SK-N-SH (cell line): ENCODE measurements at regions not wholly inside any gene's neighbourhood (a gene's known extent, or its start where the extent isn't known, plus 50 kb on each side); places are given as distances from the start of the nearest gene placed in this dataset.

Source experiments
- CTCF ChIA-PET: fragments of 300-600, 350-600 bp; formaldehyde crosslinking; extraction: SDS; loops from one replicate; lab custom pipeline; 2021; lab: Yijun Ruan, JAX
- POLR2A ChIA-PET: fragments of 350-600 bp; sonication (Branson Sonifier 250); formaldehyde crosslinking; extraction: SDS; loops from one replicate; lab custom pipeline; 2020; ENCODE audit warnings: antibody characterized with exemption, inconsistent platforms; lab: Yijun Ruan, JAX
- DNase-seq: peaks from one replicate; pipeline ENCODE4 v3.0.0; 2012
- H2AFZ ChIP-seq: fragments of 200-600 bp; sonication (generic); 2 replicates; pipeline ENCODE4 v1.8.1; 2016; ENCODE audit warnings: antibody characterized with exemption, mild to moderate bottlenecking, low read depth
- H3F3A ChIP-seq: fragments of 200-600 bp; sonication (generic); replicated peaks from 2 replicates; pipeline ENCODE3; 2016; ENCODE audit warnings: antibody characterized with exemption, mild to moderate bottlenecking; ENCODE audit not compliant: insufficient read depth
- H3K27ac ChIP-seq, 2 experiments: fragments of 200-500 bp in 1 of 2; fragments of 200-600 bp in 1 of 2; sonication (Bioruptor generic) in 1 of 2; sonication (generic), shearing (Covaris generic) in 1 of 2; 2 replicates each; pipeline versions ENCODE4 v1.5.1 to v1.6.1; 2014 to 2016; ENCODE audit warnings: low read depth in 2 of 2, inconsistent platforms in 1 of 2, low read length in 1 of 2, mild to moderate bottlenecking in 1 of 2, mixed read lengths in 1 of 2
- H3K27me3 ChIP-seq: fragments of 200-600 bp; sonication (generic), shearing (Covaris generic); 2 replicates; pipeline ENCODE4 v1.6.1; 2016; ENCODE audit warnings: mixed run types; ENCODE audit not compliant: insufficient read depth
- H3K36me3 ChIP-seq, 2 experiments: fragments of 200-500 bp in 1 of 2; fragments of 200-600 bp in 1 of 2; sonication (Bioruptor generic) in 1 of 2; sonication (generic) in 1 of 2; replicated peaks in 1 of 2; 2 replicates each; pipeline versions ENCODE3 to v1.5.1; 2014 to 2016; ENCODE audit warnings: low read length in 1 of 2, mild to moderate bottlenecking in 1 of 2; ENCODE audit not compliant: insufficient read depth in 2 of 2, control insufficient read depth in 1 of 2
- H3K4me1 ChIP-seq, 2 experiments: fragments of 200-500 bp in 1 of 2; fragments of 200-600 bp in 1 of 2; sonication (Bioruptor generic) in 1 of 2; sonication (generic), shearing (Covaris generic) in 1 of 2; 2 replicates each; pipeline versions ENCODE4 v1.5.1 to v1.6.1; 2014 to 2016; ENCODE audit warnings: low read depth in 1 of 2, low read length in 1 of 2, mixed run types in 1 of 2; ENCODE audit not compliant: insufficient read depth in 2 of 2, control insufficient read depth in 1 of 2
- H3K4me2 ChIP-seq: fragments of 200-600 bp; sonication (generic), shearing (Covaris generic); 2 replicates; pipeline ENCODE4 v1.6.1; 2017; ENCODE audit warnings: mixed run types
- H3K4me3 ChIP-seq, 2 experiments: fragments of 200-500 bp in 1 of 2; fragments of 200-600 bp in 1 of 2; sonication (Bioruptor generic) in 1 of 2; sonication (generic), shearing (Covaris generic) in 1 of 2; 2 replicates each; pipeline versions ENCODE4 v1.5.1 to v1.8.1; 2014 to 2016; ENCODE audit warnings: low read depth in 2 of 2, inconsistent platforms in 1 of 2, low read length in 1 of 2, mild to moderate bottlenecking in 1 of 2, mixed read lengths in 1 of 2, moderate library complexity in 1 of 2
- H3K79me2 ChIP-seq: fragments of 200-600 bp; sonication (generic); 2 replicates; pipeline ENCODE4 v1.8.1; 2017; ENCODE audit warnings: mild to moderate bottlenecking; ENCODE audit not compliant: insufficient read depth
- H3K9ac ChIP-seq: fragments of 200-600 bp; sonication (generic); 2 replicates; pipeline ENCODE4 v1.6.1; 2017; ENCODE audit warnings: mixed run types
- H3K9me2 ChIP-seq: fragments of 200-600 bp; sonication (generic); 2 replicates; pipeline ENCODE4 v1.6.1; 2017; ENCODE audit warnings: mixed run types
- H3K9me3 ChIP-seq: fragments of 200-600 bp; sonication (generic); 2 replicates; pipeline ENCODE4 v1.6.1; 2017; ENCODE audit warnings: mixed run types, mild to moderate bottlenecking, moderate library complexity
- H4K20me1 ChIP-seq: fragments of 200-600 bp; sonication (generic); 2 replicates; pipeline ENCODE4 v1.6.1; 2017; ENCODE audit warnings: mild to moderate bottlenecking, mixed run types; ENCODE audit not compliant: insufficient read depth
- EP300 ChIP-seq, 2 experiments: IDR thresholded peaks; 2 replicates each; pipeline versions ENCODE4 v1.4.0 to v1.6.1; 2012; ENCODE audit warnings: borderline replicate concordance in 1 of 2, low read depth in 1 of 2, low read length in 1 of 2
- FOXJ3 ChIP-seq: sonication (generic); formaldehyde crosslinking; IDR thresholded peaks from 2 replicates; pipeline ENCODE4 v1.5.1; 2020; ENCODE audit warnings: mild to moderate bottlenecking, missing genetic modification reagents
- JUND ChIP-seq: IDR thresholded peaks from 2 replicates; pipeline ENCODE4 v1.4.0; 2012
- NFIC ChIP-seq: IDR thresholded peaks from 2 replicates; pipeline ENCODE4 v1.4.0; 2012; ENCODE audit warnings: borderline replicate concordance
- PBX3 ChIP-seq: IDR thresholded peaks from 2 replicates; pipeline ENCODE4; 2012
- POLR2AphosphoS5 ChIP-seq: IDR thresholded peaks from 2 replicates; pipeline ENCODE4 v1.6.1; 2012; ENCODE audit warnings: low read depth, low read length
- RAD21 ChIP-seq: IDR thresholded peaks from 2 replicates; pipeline ENCODE4 v1.6.1; 2012; ENCODE audit warnings: mild to moderate bottlenecking, low read length
- RCOR1 ChIP-seq: fragments of 150-350 bp; IDR thresholded peaks from 2 replicates; pipeline ENCODE4 v1.6.1; 2017; ENCODE audit warnings: antibody characterized with exemption, low read length
- RFX5 ChIP-seq: IDR thresholded peaks from 2 replicates; pipeline ENCODE4 v1.6.1; 2012; ENCODE audit warnings: mild to moderate bottlenecking, improper control_type of control experiment, low read length
- RXRA ChIP-seq: IDR thresholded peaks from 2 replicates; pipeline ENCODE4 v1.4.0; 2012; ENCODE audit warnings: low read depth, mild to moderate bottlenecking, borderline replicate concordance
- SMC3 ChIP-seq: IDR thresholded peaks from 2 replicates; pipeline ENCODE4 v1.6.1; 2012; ENCODE audit warnings: low read depth, low read length, improper control_type of control experiment
- TCF12 ChIP-seq: IDR thresholded peaks from 2 replicates; pipeline ENCODE4 v1.4.0; 2012
- USF1 ChIP-seq: IDR thresholded peaks from 2 replicates; pipeline ENCODE4 v1.4.0; 2012; ENCODE audit warnings: low read depth, borderline replicate concordance
- USF2 ChIP-seq: fragments of 150-350 bp; IDR thresholded peaks from 2 replicates; pipeline ENCODE4 v1.6.1; 2017; ENCODE audit warnings: antibody characterized with exemption, low read length, low read depth, borderline replicate concordance
- YY1 ChIP-seq: IDR thresholded peaks from 2 replicates; pipeline ENCODE4 v1.4.0; 2012; ENCODE audit warnings: low read depth, mild to moderate bottlenecking
- ZBTB33 ChIP-seq: IDR thresholded peaks from 2 replicates; pipeline ENCODE4 v1.4.0; 2012; ENCODE audit warnings: low read depth, borderline replicate concordance
- WGBS: methylation state at CpG from one replicate; pipeline ENCODE4 v1.1.6; 2017; ENCODE audit warnings: low lambda C conversion rate; 5-methylcytosine and 5-hydroxymethylcytosine counted together

- CTCF ChIA-PET = no interaction called here
- no peaks in the 10 kb centered on the region for H3K9me3 ChIP-seq
- POLR2A ChIA-PET = no interaction called here
Measured at GRCh38 chr17:71052971-71053370, 883.6 kb downstream of the KCNJ2 start.

GRCh38 chr17:71055128-71055527, 885.8 kb downstream of the KCNJ2 start:
- H3K4me3 ChIP-seq = no peak overlapping the region
- H3K79me2 ChIP-seq = no peaks in the 10 kb centered on the region
- H3K9ac ChIP-seq = no peak overlapping the region
- H3K27me3 ChIP-seq = no peaks in the 10 kb centered on the region
- H3K27ac ChIP-seq = no peak overlapping the region
- TF ChIP-seq PBX3 = no peak
- no peak for TF ChIP-seq RXRA
- ChIA-PET CTCF (interaction anchor here (0.7 kb wide), 1 partner anchor 20 kb away, joined by 3 read pairs; no protein-coding TSS in a partner anchor), POLR2A (no interaction called here)
- no peaks in the 10 kb centered on the region for H3K9me2 ChIP-seq
- no peaks in the 10 kb centered on the region for H3K36me3 ChIP-seq
- no peak overlapping the region for H2AFZ ChIP-seq
- H3K4me1 ChIP-seq = no peaks in the 10 kb centered on the region
- DNase-seq = no peak
- H3K9me3 ChIP-seq = no peaks in the 10 kb centered on the region
- no peak overlapping the region for H3K4me2 ChIP-seq
- no peaks in the 10 kb centered on the region for H3F3A ChIP-seq
- no peaks in the 10 kb centered on the region for H4K20me1 ChIP-seq

More at GRCh38 chr17:71052971-71053370, 883.6 kb downstream of the KCNJ2 start:
- Histone ChIP-seq H3K79me2 (no peaks in the 10 kb centered on the region), H3K9me2 (no peaks in the 10 kb centered on the region), H4K20me1 (no peaks in the 10 kb centered on the region), H3K36me3 (no peaks in the 10 kb centered on the region), H2AFZ (no peak overlapping the region), H3K9ac (no peak overlapping the region), H3K4me2 (no peak overlapping the region), H3K27ac (no peak overlapping the region), H3K4me3 (no peak overlapping the region), H3F3A (no peaks in the 10 kb centered on the region), H3K27me3 (no peaks in the 10 kb centered on the region), H3K4me1 (no peaks in the 10 kb centered on the region)
- 28% methylated on average over 1 of the region's 1 CpG for WGBS
- TF ChIP-seq USF2 (no peak), PBX3 (no peak), YY1 (no peak)
- no peak for DNase-seq

GRCh38 chr17:71057448-71057847, 888.1 kb downstream of the KCNJ2 start:
- CTCF ChIA-PET = interaction anchor here (1.1 kb wide), 1 partner anchor 19 kb away, joined by 3 read pairs; no protein-coding TSS in a partner anchor
- no peak for TF ChIP-seq SMC3
- TF ChIP-seq NFIC = no peak
- no peak for TF ChIP-seq RAD21
- TF ChIP-seq JUND = no peak
- no peak for TF ChIP-seq ZBTB33
- no peak for TF ChIP-seq EP300 (IDR thresholded peaks at IDR 0.05; ENCODE audit: borderline replicate concordance in 1 of 2, low read depth in 1 of 2, low read length in 1 of 2)
- no peak for TF ChIP-seq POLR2AphosphoS5
- TF ChIP-seq TCF12 = no peak
- no peak for TF ChIP-seq RFX5
- no peak for TF ChIP-seq USF1
- no peak for TF ChIP-seq RCOR1
- no peak for TF ChIP-seq FOXJ3
- Histone ChIP-seq H3F3A (no peaks in the 10 kb centered on the region), H4K20me1 (no peaks in the 10 kb centered on the region), H3K9ac (no peak overlapping the region), H3K9me2 (no peaks in the 10 kb centered on the region), H3K36me3 (no peaks in the 10 kb centered on the region), H3K4me3 (no peak overlapping the region), H3K4me2 (no peak overlapping the region), H3K27me3 (no peaks in the 10 kb centered on the region), H3K9me3 (no peaks in the 10 kb centered on the region), H3K79me2 (no peaks in the 10 kb centered on the region), H3K4me1 (no peaks in the 10 kb centered on the region), H3K27ac (no peak overlapping the region), H2AFZ (no peak overlapping the region)
- POLR2A ChIA-PET = no interaction called here
- WGBS = 66% methylated on average over 6 of the region's 6 CpGs
- DNase-seq = no peak
